Gastrocnemius medialis (tissue), 4 donors: ENCODE measurements at regions not wholly inside any gene's neighbourhood (a gene's known extent, or its start where the extent isn't known, plus 50 kb on each side); places are given as distances from the start of the nearest gene placed in this dataset.

Experiments
- CTCF ChIP-seq, 5 experiments: fragments of 450-650 bp in 3 of 5; fragments of 200-600 bp in 2 of 5; sonication (generic) in 2 of 5; IDR thresholded peaks in 4 of 5; conservative IDR thresholded peaks in 1 of 5; 1 replicate in 4 of 5; 2 replicates in 1 of 5; pipeline ENCODE4 v1.5.1; 2016 to 2019; ENCODE audit warnings: antibody characterized with exemption in 5 of 5, mild to moderate bottlenecking in 3 of 5, moderate library complexity in 3 of 5
- POLR2A ChIP-seq, 2 donors: fragments of 450-650 bp; IDR thresholded peaks; one replicate each; pipeline ENCODE4 v1.6.1; 2017; ENCODE audit warnings: antibody characterized with exemption in 2 of 2, mild to moderate bottlenecking in 2 of 2, moderate library complexity in 2 of 2

GRCh38 chr18:76587147-76587878 lies 92.3 kb upstream of the ZNF516 start:
- TF ChIP-seq POLR2A (IDR thresholded peaks at IDR 0.05) (no peak), CTCF (IDR thresholded peaks at IDR 0.05 in 4 of 5, conservative IDR thresholded peaks at IDR 0.05 in 1 of 5) (no peak)
